ENCODE measurements at regions not wholly inside any gene's neighbourhood (a gene's known extent, or its start where the extent isn't known, plus 50 kb on each side); places are given as distances from the start of the nearest gene placed in this dataset.

GRCh38 chr5:143533978-143534760 is 130.7 kb upstream of the NR3C1 start:
- no peak for TF ChIP-seq EZH2 (IDR thresholded peaks at IDR 0.05; ENCODE audit: low read depth, low read length, severe bottlenecking)
- no peak for TF ChIP-seq KDM1A (IDR thresholded peaks at IDR 0.05; ENCODE audit: borderline replicate concordance, low read length)
- TF ChIP-seq POLR2A (IDR thresholded peaks at IDR 0.05; ENCODE audit: control extremely low read depth in 1 of 2, low read depth in 2 of 2, low read length in 2 of 2): no peak
- TF ChIP-seq TAF1 (IDR thresholded peaks at IDR 0.05; ENCODE audit: low read depth, low read length): no peak
- TF ChIP-seq ASH2L (IDR thresholded peaks at IDR 0.05; ENCODE audit: low read length): no peak
- TF ChIP-seq, protein P1, sequence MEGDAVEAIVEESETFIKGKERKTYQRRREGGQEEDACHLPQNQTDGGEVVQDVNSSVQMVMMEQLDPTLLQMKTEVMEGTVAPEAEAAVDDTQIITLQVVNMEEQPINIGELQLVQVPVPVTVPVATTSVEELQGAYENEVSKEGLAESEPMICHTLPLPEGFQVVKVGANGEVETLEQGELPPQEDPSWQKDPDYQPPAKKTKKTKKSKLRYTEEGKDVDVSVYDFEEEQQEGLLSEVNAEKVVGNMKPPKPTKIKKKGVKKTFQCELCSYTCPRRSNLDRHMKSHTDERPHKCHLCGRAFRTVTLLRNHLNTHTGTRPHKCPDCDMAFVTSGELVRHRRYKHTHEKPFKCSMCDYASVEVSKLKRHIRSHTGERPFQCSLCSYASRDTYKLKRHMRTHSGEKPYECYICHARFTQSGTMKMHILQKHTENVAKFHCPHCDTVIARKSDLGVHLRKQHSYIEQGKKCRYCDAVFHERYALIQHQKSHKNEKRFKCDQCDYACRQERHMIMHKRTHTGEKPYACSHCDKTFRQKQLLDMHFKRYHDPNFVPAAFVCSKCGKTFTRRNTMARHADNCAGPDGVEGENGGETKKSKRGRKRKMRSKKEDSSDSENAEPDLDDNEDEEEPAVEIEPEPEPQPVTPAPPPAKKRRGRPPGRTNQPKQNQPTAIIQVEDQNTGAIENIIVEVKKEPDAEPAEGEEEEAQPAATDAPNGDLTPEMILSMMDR (IDR thresholded peaks at IDR 0.05; ENCODE audit: control extremely low read depth in 1 of 3, insufficient read depth in 1 of 3, low read depth in 1 of 3, low read length in 3 of 3): no peak
- no peak for TF ChIP-seq JUN (IDR thresholded peaks at IDR 0.05; ENCODE audit: low read depth, low read length)
